ENCODE measurements at regions not wholly inside any gene's neighbourhood (a gene's known extent, or its start where the extent isn't known, plus 50 kb on each side); places are given as distances from the start of the nearest gene placed in this dataset.
A peak's percentile ranks its signal among the peaks of the same experiment; 100 is the strongest.
"Not testable (repeated sequence)": the region's sequence is repeated elsewhere in the genome, so short reads cannot be mapped to it uniquely, and the experiment has no call there.

- no peaks in the 10 kb centered on the region for H3K27me3 ChIP-seq (ENCODE audit: control insufficient read depth, insufficient read depth, low read length)
- no peak for TF ChIP-seq CTCF (IDR thresholded peaks at IDR 0.05; ENCODE audit: low read depth, low read length)
- no peak overlapping the region for H3K27ac ChIP-seq (ENCODE audit: low read depth, low read length)
- CTCF ChIA-PET = no interaction called here
- H3K4me3 ChIP-seq (ENCODE audit: low read depth, low read length) = no peak overlapping the region
- DNase-seq (ENCODE audit: low read depth, low spot score) = no peak
- POLR2A ChIA-PET = no interaction called here
- H3K9me3 ChIP-seq (ENCODE audit: control insufficient read depth, insufficient read depth, low read length) = no peaks in the 10 kb centered on the region
Measured at GRCh38 chr1:212164095-212164872, 120.9 kb upstream of the PPP2R5A start.

- H3K9me3 ChIP-seq (ENCODE audit: control insufficient read depth, insufficient read depth, low read length) = no peaks in the 10 kb centered on the region
- H3K27ac ChIP-seq (ENCODE audit: low read depth, low read length) = no peak overlapping the region
- ChIA-PET CTCF (interaction anchor here (1.8 kb wide), 1 partner anchor 289 kb away, joined by 5 read pairs; no protein-coding TSS in a partner anchor), POLR2A (no interaction called here)
- no peaks in the 10 kb centered on the region for H3K27me3 ChIP-seq (ENCODE audit: control insufficient read depth, insufficient read depth, low read length)
- H3K4me3 ChIP-seq (ENCODE audit: low read depth, low read length) = no peak overlapping the region
- TF ChIP-seq CTCF (IDR thresholded peaks at IDR 0.05; ENCODE audit: low read depth, low read length) = no peak
- DNase-seq (ENCODE audit: low read depth, low spot score) = no peak
Measured at GRCh38 chr1:212166244-212166643, 119.0 kb upstream of the PPP2R5A start.

GRCh38 chr1:212166644-212167043 lies 118.6 kb upstream of the PPP2R5A start:
- no peak for DNase-seq (ENCODE audit: low read depth, low spot score)
- TF ChIP-seq CTCF (IDR thresholded peaks at IDR 0.05; ENCODE audit: low read depth, low read length) = no peak
- H3K9me3 ChIP-seq (ENCODE audit: control insufficient read depth, insufficient read depth, low read length) = no peaks in the 10 kb centered on the region
- ChIA-PET POLR2A (no interaction called here), CTCF (interaction anchor here (1.8 kb wide), 1 partner anchor 289 kb away, joined by 5 read pairs; no protein-coding TSS in a partner anchor)
- H3K4me3 ChIP-seq (ENCODE audit: low read depth, low read length) = no peak overlapping the region
- H3K27ac ChIP-seq (ENCODE audit: low read depth, low read length) = no peak overlapping the region
- no peaks in the 10 kb centered on the region for H3K27me3 ChIP-seq (ENCODE audit: control insufficient read depth, insufficient read depth, low read length)

GRCh38 chr1:212167098-212167497 lies 118.1 kb upstream of the PPP2R5A start:
- no peak for TF ChIP-seq CTCF (IDR thresholded peaks at IDR 0.05; ENCODE audit: low read depth, low read length)
- H3K4me3 ChIP-seq (ENCODE audit: low read depth, low read length) = no peak overlapping the region
- peak; percentile 41 for DNase-seq (ENCODE audit: low read depth, low spot score)
- no peak overlapping the region for H3K27ac ChIP-seq (ENCODE audit: low read depth, low read length)
- ChIA-PET POLR2A (no interaction called here), CTCF (interaction anchor here (1.8 kb wide), 1 partner anchor 289 kb away, joined by 5 read pairs; no protein-coding TSS in a partner anchor)
- H3K9me3 ChIP-seq (ENCODE audit: control insufficient read depth, insufficient read depth, low read length) = no peaks in the 10 kb centered on the region
- H3K27me3 ChIP-seq (ENCODE audit: control insufficient read depth, insufficient read depth, low read length) = no peaks in the 10 kb centered on the region

GRCh38 chr1:212173567-212173966 lies 111.6 kb upstream of the PPP2R5A start:
- CTCF ChIA-PET = no interaction called here
- no peak for DNase-seq (ENCODE audit: low read depth, low spot score)
- H3K4me3 ChIP-seq (ENCODE audit: low read depth, low read length) = no peak overlapping the region
- POLR2A ChIA-PET = interaction anchor here (0.5 kb wide), 1 partner anchor 46 kb away, joined by 3 read pairs; no protein-coding TSS in a partner anchor
- H3K27me3 ChIP-seq (ENCODE audit: control insufficient read depth, insufficient read depth, low read length) = no peaks in the 10 kb centered on the region
- H3K27ac ChIP-seq (ENCODE audit: low read depth, low read length) = no peak overlapping the region
- H3K9me3 ChIP-seq (ENCODE audit: control insufficient read depth, insufficient read depth, low read length) = no peaks in the 10 kb centered on the region
- no peak for TF ChIP-seq CTCF (IDR thresholded peaks at IDR 0.05; ENCODE audit: low read depth, low read length)

- H3K4me3 ChIP-seq (ENCODE audit: low read depth, low read length); H3K9me3 ChIP-seq (ENCODE audit: control insufficient read depth, insufficient read depth, low read length); H3K27ac ChIP-seq (ENCODE audit: low read depth, low read length); H3K27me3 ChIP-seq (ENCODE audit: control insufficient read depth, insufficient read depth, low read length); DNase-seq (ENCODE audit: low read depth, low spot score); CTCF ChIA-PET: not testable (repeated sequence)
- POLR2A ChIA-PET = interaction anchor here (0.5 kb wide), 1 partner anchor 45 kb away, joined by 3 read pairs; no protein-coding TSS in a partner anchor
Measured at GRCh38 chr1:212174295-212174694, 110.9 kb upstream of the PPP2R5A start.
